Fibroblast of mammary gland (primary cell): ENCODE measurements at regions not wholly inside any gene's neighbourhood (a gene's known extent, or its start where the extent isn't known, plus 50 kb on each side); places are given as distances from the start of the nearest gene placed in this dataset.

Experiments used
- DNase-seq: peaks from one replicate; pipeline ENCODE4 v3.0.0-alpha.2; 2010; ENCODE audit warnings: low read depth
- H3K4me3 ChIP-seq: 2 replicates; pipeline ENCODE4 v1.5.1; 2011; ENCODE audit warnings: low read depth, mild to moderate bottlenecking, low read length, moderate library complexity; ENCODE audit not compliant: control insufficient read depth
- CTCF ChIP-seq: conservative IDR thresholded peaks from 2 replicates; pipeline ENCODE4 v1.5.1; 2011; ENCODE audit warnings: low read depth, low read length, inconsistent platforms; ENCODE audit not compliant: control insufficient read depth, insufficient read depth

DNA sequence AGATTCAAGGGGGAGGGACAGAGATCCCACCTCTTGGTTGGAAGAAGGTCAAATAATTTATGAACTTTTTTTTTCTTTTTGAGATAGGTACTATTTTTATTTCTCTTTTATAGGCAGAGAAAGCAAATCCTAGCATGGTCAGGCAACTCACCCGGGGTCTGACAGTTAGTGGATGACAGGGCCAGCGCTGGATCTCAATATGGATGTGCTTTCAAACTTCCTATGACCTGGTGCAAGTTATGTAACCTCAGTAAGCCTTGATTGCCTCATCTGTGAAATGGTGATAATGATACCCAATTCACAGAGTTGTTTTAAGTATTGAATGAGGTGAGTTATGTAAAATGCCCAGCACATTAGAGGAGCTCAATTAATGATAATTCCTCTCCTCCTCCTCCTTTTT is 86.8 kb upstream of the MEF2A start:
- no peak overlapping the region for H3K4me3 ChIP-seq
- TF ChIP-seq CTCF: no peak
- DNase-seq: no peak

DNA sequence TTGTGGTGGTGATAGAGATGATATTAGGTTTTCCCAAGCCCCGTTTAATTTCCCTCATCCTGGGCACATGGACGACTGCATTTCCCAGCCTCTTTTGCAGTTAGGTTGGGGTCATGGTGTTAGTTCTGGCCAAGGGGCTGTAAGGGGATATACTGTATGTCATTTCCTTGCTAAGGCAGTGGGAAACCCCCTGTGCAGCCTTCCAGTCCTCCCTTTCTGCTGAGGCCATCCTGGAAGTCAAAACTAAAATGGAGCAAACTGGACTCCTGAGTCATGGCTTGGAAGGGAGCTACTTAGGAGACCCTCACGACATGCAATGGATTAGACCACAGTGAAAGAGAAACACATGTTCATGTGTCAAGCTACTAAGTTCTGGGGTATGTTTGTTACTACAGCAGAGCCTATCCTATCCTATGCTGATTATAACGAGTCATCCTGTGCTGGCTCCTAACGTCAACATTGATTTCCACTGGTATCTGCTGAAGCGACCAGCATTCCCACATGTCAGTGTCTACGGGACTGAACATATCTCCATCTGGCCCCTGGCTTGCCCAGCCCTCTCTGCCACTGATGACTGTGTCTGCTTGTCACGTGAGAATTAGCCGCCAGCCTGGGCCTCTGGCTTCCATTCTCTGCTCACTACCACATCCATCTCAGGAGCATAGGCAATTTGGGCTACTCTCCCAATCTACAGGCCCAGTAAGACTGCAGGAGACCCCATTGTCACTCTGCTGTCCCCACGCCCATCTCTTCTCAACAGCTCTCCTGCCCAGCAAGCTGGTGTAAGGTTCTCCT is 85.6 kb upstream of the MEF2A start:
- peak; percentile 25 for DNase-seq
- TF ChIP-seq CTCF: no peak
- H3K4me3 ChIP-seq: no peak overlapping the region

GRCh38 chr15:99481113-99481950 is 84.5 kb upstream of the MEF2A start:
- TF ChIP-seq CTCF: no peak
- DNase-seq: no peak
- H3K4me3 ChIP-seq: no peak overlapping the region

DNA sequence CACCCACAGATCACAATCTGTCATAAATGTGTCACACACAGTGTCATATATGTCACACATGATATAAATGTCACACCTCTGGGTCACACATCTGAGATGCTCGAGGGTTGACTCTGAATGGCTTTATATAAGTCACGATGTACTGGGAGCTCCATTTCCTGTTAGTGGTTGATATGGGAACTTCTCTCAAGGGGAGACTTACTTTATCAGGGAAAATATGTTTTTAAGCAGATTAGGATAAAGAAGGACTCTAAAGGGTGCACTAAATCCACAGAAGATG is 83.9 kb upstream of the MEF2A start:
- DNase-seq: no peak
- TF ChIP-seq CTCF: no peak
- no peak overlapping the region for H3K4me3 ChIP-seq

DNA sequence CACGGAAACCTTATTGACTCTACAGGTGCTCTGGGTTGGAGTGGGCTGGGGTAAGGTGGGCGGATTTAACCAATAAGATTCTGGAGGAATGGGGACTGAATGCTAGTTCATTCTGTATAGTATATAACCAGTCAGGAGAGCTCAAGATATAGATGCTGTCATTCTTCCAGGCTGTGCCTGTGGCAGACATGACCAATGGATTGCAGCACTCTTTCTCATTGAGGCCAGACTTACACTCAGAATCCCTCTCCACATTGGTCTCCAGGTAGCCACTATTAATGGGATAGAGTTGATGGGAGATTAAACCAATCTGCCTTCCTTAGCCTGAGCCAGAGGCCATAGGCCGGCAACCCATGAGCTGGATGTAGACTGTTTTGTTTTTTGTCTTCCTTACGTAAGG is 82.8 kb upstream of the MEF2A start:
- DNase-seq: no peak
- TF ChIP-seq CTCF: no peak

DNA sequence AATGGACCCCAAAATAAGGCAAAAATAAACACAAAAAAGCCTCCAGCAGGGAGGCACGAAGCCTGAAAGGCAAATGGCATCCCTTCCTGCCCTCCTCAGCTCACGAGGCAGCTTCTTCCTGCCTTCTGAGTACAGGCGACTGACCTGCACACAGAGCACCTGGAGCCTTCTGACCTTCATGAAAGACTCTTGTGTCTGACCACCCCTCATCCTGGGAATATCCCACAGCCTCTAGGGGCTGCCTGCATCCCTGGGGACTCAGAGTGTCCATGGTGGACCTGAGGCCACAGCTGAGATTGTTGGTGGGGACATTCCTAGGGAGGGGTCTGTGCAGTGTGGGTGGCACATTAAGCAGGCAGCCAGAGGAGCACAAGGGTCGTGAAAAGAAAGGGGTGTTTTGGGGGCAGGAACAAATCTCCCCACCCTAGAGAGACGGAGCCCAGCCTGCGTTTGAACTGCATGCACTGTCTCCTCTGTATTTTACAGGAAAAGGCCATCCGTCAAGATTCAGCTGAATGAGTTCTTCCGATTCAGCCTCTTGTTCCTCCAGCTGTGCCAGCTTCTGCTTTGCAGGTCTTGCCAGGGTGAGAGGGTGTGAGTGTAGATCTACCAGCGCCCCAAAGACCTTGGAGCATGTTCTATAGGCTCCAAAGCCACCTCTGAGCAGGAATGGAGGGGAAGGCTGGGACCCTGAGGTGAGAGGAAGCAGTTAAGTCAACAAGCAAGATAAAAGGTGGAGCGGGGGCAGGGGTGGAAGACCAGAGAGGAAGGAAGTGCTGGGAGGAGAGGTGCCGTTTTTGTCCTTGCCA is 80.4 kb upstream of the MEF2A start:
- TF ChIP-seq CTCF: no peak
- DNase-seq: no peak
- H3K4me3 ChIP-seq: no peak overlapping the region

More for the DNA sequence above, 82.8 kb upstream of the MEF2A start:
- H3K4me3 ChIP-seq: no peak overlapping the region
